GM21528 (cell line): ENCODE measurements at regions not wholly inside any gene's neighbourhood (a gene's known extent, or its start where the extent isn't known, plus 50 kb on each side); places are given as distances from the start of the nearest gene placed in this dataset.

Experiments used
- ATAC-seq: cut with Tn5 transposase; IDR thresholded peaks from one replicate; pipeline ENCODE4 v1.9.1; 2021; ENCODE audit warnings: mild to moderate bottlenecking, moderate library complexity; ENCODE audit not compliant: unreplicated experiment, low FRiP score

- ATAC-seq: no peak
These were observed 178.5 kb downstream of the RHOU start for GRCh38 chr1:228913626-228914414.

DNA sequence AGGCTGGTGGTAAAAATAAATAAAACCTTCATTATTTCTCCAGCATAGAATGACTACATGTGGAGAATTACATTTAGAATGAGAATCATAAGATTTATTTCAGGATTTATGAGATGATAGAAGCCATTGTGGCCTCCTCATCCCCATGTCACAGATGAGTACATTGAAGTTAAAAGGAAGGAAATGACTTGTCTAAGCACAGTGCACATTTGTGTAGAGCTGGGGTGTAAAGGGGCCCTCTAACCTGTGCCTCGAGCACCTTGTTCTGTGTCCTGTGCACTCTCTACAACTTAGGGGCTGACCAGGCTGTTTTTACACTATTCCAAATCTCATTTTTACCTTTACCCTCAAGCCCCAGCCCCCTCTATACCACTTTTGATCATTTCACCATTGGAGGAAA is 179.4 kb downstream of the RHOU start:
- ATAC-seq: no peak

GRCh38 chr1:228917342-228917741 is 182.1 kb downstream of the RHOU start:
- ATAC-seq: no peak

DNA sequence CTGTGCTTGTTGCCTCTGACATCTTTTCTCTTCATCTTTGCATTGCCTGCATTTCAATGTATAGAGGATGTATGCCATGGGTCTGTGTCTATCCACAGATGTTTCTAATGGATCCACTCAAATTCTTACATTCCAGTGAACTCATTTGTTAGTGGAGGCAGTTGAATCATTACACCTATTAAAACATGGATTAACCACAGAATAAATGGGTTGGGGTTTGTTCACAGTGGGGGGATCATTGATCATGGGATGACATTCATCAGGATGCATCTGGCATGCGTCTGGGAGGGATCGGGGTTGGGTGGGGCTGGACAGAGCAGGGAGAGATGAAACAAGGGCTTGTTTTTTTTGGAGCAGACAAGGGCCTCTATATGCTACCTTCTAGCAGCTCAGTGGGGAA is 182.5 kb downstream of the RHOU start:
- ATAC-seq: no peak

GRCh38 chr1:228918335-228918734 is 183.1 kb downstream of the RHOU start:
- no peak for ATAC-seq

DNA sequence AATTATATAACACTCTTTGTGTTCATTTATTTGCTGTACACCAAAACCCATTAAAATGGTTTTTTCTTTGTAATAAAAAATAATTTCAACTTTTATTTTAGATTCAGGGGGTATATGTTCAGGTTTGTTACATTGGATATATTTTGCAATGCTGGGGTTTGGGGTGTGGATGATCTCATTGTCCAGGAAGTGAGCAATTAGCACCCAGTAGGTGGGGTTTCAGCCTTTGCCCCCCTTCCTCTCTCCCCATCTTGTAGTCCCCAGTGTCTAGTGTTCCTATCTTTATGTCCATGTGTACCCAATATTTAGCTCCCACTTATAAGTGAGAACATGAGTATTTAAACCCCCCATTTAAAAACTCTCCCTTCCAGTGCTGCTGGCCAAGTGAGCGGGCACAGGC is 184.6 kb downstream of the RHOU start:
- ATAC-seq: no peak

GRCh38 chr1:228920831-228921230 is 185.6 kb downstream of the RHOU start:
- ATAC-seq: no peak

GRCh38 chr1:228921481-228921880 is 186.2 kb downstream of the RHOU start:
- ATAC-seq: no peak

DNA sequence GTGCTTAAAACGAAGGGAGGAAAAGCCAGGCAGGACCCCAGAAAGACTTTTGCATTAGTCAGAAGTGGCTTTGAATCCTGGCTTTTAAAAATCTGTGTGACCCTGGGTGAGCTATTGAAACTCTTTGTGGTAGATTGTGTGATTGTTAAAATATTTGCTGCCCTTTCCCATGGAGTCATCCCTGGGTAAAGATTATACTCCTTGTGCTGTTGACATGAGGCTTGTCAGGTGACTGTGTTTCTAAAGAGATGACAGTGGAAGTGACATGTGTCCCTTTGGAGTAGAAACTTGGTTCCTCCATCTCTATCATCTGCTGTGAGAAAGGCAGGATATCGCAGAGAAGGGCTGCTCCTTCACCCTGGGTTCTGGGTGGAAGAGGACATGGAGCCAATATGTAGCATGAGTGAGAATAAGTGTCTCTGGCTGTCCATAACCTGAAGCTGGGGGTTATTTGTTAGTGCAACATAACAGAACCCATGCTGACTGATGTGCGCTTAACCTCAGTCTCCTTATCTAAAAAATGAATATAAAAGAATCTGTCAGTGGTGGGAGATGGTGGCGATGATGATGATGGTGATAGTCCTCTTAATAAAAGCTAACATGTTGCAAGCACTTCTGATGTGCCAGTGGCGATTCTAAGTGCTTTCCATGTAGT is 187.6 kb downstream of the RHOU start:
- ATAC-seq: no peak

DNA sequence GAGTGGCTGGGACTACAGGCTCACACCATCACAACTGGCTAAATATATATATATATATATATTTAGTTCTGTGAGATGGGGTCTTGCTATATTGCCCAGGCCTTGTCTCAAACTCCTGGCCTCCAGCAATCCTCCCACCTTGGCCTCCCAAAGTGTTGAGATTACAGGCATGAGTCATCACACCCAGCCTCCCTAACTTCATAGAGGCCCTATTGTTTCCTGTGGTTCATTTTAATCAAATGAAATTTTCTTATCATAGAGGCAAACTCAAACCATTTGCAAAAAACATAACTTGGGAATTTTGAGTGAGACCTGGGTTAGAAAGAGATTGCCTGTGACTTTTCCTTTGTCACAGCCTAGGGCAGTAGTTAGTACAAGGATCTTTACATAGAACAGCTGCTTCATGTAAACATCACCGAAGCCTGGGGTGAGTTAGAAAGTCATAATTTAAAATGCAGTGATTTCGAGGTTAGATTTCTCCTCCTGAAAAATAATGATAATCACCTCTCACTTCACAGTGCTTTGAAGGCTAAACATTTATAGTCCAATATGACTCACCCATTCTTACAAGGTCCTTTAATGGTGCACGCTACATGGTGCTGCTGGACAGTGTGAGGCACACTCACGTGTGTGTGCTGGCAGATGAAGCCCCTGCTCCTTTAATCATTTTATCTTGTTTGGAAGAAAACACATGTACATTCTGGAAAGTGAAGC is 188.9 kb downstream of the RHOU start:
- ATAC-seq: no peak

GRCh38 chr1:228925691-228926090 is 190.4 kb downstream of the RHOU start:
- ATAC-seq: no peak

DNA sequence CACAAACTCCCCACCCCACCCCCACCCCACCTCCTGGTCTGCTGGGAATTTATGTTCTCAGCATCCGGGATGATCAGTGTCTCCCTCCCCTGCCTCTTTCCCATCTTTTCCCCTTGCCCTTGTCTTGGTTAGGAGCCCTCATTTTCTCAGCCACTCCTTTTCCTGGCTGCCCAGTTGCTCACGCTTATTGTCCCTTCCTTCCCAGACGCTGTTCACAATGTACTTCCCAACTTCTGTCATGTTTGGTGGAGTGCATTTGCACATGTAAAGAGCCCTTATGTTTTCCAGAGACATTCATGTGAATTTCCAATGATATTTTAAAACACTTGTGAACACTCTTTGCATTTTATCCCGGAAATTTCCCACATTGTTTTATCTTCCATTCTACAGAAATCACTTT is 192.1 kb downstream of the RHOU start:
- no peak for ATAC-seq

- ATAC-seq: no peak
These were observed 192.9 kb downstream of the RHOU start for GRCh38 chr1:228927946-228928898.

- no peak for ATAC-seq
These were observed 194.3 kb downstream of the RHOU start for GRCh38 chr1:228929476-228930027.

GRCh38 chr1:228930479-228930957 is 195.2 kb downstream of the RHOU start:
- no peak for ATAC-seq

DNA sequence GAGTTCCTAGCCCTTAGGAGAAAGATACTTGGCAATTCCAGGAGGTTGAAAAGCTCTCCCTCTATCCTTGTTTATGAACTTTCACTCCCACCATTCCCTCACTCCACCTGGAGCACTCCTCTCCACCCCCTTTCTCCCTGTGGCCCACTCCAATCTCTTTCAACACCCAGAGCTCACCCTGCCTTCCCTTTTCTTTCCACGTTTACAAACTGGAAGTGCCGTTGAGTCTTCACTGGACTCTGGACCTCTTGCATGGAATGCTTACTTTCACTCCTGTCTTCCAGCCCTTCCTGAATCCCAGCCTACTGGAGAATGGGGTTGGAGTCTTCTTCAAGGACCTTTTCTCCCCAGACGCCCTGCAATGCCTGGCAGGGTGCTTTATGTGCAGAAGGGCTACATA is 198.5 kb downstream of the RHOU start:
- no peak for ATAC-seq

DNA sequence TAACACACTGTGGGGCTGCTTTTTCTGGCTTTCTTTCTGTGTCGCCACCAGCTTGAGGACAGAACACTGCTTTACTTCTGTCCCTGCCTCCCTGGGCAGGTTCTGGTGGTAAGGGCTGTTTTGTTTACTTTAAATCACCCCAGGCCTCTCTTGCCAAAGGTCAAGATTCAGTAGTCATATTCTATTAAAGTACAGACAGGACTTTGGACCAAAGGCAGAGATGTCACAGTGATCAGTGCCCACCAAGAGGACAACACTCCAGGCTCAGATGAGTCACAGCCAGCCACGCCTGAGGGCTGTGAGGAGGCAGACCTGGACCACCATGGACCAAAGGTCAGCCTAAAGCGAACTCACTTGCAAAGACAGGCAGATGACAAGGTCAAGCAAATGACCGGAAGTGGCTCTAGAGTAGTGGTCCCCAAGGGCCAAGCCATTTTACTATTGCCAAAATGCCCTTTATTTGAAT is 200.0 kb downstream of the RHOU start:
- ATAC-seq: no peak

DNA sequence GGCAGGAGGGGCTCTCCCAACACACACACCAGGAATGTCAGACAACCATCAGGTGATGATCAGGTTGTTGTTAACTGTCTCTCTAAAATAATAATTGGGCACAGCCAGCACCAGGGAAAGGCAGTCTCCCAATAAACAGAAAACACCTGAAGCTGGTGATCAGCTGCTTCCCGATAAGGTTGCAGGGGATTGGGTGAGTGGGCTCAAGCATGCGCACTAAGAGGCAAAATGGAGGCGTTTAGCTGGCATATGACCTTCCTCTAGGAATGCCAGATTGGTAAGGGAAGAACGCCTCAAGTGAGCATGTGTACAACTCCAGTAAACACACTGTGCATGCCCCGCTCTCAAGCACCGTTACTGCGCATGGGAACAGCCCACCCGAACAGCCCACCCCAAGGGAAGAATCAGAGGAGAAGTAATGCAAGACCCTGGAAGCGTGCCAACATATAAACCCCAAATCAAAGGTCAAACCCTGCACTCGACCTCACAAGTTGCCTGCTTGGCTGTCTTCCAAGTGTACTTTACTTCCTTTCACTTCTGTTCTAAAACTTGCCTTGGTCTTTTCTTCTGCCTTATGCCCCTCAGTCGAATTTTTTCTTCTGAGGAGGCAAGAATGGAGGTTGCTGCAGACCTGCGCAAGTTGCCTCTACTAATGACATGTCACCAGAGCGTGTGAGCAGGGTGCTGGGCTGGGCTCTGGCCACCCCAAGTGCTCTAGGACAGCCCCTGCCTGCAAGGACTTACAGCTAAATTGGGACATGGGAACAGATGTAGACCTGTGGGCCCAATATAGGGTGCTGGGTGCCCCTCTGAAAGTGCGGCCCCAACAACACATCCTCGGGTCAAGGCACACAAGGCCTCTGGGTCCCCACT is 200.8 kb downstream of the RHOU start:
- no peak for ATAC-seq

- ATAC-seq: no peak
These were observed 201.6 kb downstream of the RHOU start for GRCh38 chr1:228936881-228937280.
